ENCODE measurements at regions not wholly inside any gene's neighbourhood (a gene's known extent, or its start where the extent isn't known, plus 50 kb on each side); places are given as distances from the start of the nearest gene placed in this dataset.
"Not testable (repeated sequence)": the region's sequence is repeated elsewhere in the genome, so short reads cannot be mapped to it uniquely, and the experiment has no call there.

DNA sequence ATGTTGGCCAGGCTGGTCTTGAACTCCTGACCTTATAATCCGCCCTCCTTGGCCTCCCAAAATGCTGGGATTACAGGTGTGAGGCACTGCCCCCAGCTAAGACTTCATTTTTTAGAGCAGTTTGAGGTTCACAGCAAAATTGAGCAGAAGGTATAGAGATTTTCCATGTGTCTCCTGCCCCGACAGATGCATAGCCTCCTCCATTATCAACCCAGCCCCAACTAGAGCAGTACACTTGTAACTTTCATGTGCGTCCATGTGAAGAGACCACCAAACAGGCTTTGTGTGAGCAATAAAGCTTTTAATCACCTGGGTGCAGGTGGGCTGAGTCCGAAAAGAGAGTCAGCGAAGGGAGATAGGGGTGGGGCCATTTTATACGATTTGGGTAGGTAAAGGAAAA, 179.1 kb downstream of the CD83 start:
- DNase-seq = not testable (repeated sequence)

DNA sequence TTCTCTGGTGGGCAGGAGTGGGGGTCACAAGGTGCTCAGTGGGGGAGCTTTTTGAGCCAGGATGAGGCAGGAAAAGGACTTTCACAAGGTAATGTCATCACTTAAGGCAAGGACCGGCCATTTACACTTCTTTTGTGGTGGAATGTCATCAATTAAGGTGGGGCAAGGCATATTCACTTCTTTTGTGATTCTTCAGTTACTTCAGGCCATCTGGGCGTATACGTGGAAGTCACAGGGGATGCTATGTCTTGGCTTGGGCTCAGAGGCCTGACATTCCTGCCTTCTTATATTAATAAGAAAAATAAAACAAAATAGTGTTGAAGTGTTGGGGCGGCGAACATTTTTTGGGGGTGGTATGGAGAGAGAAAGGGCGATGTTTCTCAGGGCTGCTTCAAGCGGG, 179.5 kb downstream of the CD83 start:
- DNase-seq = not testable (repeated sequence)

GRCh38 chr6:14300189-14300588, 182.6 kb downstream of the CD83 start:
- not testable (repeated sequence) for DNase-seq

DNA sequence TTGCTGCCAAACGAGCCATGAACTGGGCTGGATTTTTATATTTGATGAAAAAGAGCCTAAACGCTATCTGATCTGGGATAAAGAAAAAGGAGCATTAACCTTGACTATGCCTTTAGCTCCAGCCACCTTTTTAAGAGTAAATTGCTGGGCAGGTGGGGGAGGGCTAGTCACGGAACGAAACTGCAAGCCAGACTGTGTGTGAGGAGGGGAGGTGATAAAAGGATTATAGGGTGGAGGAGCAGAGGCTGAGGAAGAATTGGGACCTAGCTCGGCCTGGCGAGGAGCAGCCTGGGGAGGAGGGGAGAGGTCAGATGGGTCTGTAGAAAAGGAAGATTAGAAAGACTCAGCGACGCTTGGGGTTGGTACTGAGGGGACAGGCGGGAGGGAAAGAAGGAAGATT, 183.1 kb downstream of the CD83 start:
- DNase-seq = not testable (repeated sequence)

DNA sequence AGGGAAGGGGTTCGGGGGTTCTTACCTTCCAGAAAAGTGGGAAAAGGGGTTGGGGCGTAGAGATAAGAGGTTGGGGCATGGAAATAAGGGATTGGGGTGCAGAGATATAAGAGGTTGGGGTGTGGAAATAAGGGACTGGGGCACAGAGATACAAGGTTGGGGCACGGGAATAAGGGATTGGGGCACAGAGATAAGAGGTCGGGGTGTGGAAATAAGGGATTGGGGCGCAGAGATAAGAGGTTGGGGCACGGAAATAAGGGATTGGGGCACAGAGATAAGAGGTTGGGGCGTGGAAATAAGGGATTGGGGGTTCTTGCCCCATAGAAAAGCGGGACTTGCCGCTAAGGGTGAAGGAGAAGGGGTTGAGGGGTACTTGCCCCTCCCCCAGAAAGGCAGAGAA, 183.9 kb downstream of the CD83 start:
- not testable (repeated sequence) for DNase-seq

GRCh38 chr6:14305131-14305530, 187.6 kb downstream of the CD83 start:
- no peak for DNase-seq

DNA sequence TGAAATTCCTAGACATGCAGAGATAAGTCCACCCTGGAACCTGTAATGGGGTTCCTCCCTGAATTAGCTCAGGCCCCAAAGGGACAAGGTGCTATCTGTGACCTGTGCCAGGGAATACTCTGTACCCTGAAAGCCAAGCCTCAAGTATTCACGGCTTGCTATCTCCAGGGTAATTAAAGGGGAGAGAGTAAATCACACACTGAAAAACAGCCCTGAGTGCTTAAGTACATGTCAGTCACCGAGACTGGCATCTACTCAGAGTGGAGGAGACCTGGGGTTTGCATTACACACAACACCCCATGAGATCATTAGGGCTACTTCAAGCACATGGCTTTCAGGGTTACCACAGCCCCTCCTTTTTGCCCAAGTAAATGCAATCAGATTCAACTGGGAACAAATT, 188.1 kb downstream of the CD83 start:
- DNase-seq = no peak

- DNase-seq = no peak
Measured at GRCh38 chr6:14306151-14306906, 188.8 kb downstream of the CD83 start.

- DNase-seq = no peak
Measured at GRCh38 chr6:14309516-14309915, 191.9 kb downstream of the CD83 start.

GRCh38 chr6:14309951-14310445, 192.4 kb downstream of the CD83 start:
- DNase-seq = no peak

DNA sequence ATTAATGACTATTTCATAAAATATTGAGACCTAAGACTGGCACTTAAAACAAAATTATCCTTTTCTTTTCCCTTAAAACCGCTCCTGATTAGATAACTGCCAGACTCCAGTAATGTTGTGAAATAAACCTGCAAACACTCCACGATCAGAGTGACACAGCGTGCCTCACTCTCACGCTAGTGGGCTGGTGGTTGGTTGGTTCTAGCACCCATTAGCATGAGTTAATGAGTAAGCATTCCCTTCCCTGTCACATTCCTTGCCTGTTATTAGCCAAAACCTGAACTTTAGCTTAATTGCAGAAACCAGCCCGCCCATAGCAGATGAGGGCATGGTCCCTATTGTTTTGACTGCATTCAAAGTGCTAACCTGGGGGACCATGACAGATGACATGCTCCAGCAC, 193.4 kb downstream of the CD83 start:
- no peak for DNase-seq

DNA sequence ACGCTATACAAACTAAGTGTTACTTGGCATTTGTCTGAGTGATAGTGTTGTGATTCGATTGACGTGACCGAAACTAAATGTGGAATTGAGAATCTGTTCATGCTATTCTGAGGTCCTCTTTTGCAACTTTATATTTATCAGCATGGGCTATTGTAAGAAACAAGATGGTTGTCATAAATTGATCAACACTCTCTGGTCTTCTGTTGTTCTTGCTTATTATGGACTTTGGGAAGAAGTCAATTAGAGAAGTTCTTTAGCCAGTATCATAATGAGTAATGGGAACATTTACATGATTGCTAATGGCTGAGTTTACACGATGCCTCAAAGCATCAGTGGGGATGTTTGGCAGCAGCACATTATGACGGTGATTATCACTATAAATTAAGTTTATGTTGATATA, 195.0 kb downstream of the CD83 start:
- DNase-seq = no peak

DNA sequence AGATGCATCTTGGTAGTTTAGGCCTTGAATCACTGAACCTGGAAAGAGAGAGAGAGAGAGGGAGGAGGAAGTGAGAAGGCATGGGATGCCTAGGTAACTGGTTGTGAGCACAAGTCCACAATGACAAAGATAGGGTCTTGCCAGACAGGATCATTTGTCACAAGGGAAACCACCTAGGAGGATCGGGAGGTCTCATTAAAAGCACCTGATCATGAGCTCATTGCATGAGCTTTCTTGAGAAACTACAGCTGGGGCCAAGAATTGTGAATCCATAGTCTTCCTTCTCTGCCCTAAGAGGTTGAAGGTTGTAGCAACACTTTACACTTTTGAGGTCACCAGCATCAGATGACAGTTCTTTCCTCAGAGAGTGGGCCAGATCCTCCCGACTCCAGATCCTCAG, 195.7 kb downstream of the CD83 start:
- DNase-seq = no peak

DNA sequence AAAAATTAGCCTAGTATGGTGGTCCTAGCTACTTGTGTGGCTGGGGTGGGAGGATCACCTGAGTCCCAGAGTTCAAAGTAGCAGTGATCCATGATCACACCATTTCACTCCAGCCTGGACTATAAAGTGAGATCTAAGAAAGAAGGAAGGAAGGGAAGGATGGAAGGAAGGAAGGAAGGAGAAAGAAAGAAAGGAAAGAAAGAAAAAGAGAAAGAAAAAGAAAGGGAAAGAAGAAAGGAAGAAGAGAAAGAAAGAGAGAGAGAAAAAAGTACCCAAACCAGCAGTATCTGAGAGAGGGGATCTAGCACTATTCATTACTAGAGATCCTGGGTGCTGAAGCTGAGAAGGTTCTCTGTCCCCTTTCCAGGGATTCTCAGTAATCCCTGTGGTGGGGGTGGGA, 197.8 kb downstream of the CD83 start:
- no peak for DNase-seq

DNA sequence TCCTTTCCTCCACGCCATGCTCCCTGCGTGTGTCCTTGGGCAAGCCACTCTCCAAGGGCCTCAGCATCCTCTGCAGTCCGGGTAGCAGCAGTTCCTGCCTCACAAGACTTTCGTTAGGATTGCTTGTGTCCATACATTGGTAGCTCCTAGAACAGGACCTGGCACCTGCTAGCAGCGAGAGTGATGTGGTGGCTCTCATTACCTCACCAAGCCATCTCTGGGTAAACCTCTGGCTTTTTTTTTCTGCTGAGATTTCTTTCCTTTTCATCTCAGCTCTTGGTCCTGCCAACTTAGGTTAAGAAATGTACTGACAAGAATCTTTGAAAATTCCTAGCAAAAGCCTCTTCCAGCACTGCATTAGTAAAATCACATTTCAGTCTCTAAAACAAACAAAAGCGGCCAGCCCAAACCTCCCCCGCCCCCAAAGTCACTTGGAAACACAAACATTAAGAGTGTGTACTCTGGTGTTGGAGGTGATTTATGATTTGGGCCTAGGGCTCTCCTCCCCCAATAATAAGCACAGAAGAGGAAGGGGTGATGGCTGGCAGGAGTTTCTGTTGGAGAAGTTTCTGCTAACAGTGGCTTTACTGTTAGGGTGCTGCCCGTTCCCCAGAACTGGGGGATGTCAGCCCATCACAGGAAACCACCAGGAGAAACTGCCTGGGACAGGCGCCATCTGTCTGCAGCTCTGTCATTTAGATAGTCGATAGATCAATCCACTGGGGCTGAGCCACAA, 199.2 kb downstream of the CD83 start:
- DNase-seq = peak; percentile 35

DNA sequence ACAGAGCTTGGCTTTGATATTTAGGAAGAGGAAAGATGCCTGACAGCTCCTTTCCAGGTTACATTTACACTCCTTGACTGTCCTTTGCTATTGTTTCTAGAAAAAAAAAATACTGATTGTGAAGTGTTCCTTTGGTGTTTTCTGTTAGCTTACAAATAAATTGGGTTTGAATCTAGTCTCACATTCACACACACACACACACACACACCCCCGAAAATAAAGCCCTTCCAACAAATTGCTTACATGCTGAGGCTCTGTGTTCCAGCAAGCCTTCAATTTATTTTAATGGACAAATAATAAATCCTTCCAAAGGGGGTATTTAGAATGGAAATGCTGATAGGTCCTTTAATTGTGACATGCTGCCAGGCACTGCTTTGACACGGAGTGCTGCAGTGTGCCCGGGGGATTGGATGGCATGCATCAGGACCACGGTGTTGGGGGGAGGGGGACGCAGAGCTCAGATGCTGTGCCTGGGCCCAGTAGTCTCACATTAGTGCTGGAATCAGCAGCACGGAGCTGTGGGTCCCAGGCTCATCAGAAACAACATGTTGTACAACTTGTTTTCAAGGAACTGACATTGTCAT, 199.9 kb downstream of the CD83 start:
- no peak for DNase-seq

DNA sequence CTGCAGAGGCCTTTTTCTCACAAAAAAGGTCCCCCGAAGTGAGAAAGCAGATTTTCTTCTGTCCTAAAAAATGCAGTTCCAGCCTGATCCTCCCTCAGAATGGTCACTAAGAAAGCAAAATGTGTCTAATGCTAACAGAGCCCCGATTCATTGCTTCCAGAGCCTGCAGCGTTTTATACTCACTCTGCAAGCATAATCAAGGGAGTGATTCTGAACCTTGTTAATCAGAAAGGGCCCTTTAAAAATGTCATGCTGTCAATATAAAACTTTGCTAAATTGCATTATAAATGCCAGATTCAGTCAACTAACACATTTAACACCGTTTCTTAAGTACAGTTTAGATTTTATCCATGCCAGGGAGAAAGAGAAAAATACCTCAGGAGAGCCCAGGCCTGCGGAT, 202.8 kb downstream of the CD83 start:
- DNase-seq = no peak

DNA sequence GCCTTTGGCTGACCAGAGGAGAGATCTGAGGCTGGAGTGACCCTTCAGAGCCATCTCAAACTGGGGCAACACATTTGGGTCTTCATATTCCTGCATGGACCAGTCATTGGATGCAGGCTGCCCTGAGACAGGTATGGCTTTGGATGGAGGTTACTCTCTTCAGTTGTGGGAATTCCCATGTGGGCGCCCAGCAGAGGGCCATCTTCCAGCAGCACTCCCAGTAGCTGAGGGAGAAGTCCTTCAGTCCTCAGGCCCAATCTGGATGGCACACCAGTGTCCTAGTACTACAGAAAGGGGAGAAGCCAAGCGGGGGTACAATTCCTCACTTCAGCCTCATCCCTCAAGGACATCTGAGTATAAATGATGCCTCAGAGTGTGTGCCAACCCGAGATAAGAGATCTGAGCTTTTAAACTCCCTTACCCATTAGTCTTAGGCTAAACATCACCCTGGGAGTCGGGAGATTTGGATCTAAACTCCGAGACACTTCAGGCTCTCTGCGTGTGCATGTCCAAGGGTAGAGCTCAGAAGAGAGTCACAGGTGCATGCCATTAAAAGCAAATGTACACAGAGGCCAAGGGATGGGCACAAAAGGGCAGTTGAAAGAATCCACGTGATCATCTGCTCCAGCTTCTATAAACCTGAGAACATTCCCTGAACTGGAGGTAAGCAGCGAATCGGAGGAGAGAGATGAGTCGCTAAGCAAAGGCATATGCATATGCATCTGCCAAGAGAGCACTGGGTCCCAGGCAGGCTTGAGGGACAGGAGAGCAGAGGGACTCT, 204.6 kb downstream of the CD83 start:
- no peak for DNase-seq

DNA sequence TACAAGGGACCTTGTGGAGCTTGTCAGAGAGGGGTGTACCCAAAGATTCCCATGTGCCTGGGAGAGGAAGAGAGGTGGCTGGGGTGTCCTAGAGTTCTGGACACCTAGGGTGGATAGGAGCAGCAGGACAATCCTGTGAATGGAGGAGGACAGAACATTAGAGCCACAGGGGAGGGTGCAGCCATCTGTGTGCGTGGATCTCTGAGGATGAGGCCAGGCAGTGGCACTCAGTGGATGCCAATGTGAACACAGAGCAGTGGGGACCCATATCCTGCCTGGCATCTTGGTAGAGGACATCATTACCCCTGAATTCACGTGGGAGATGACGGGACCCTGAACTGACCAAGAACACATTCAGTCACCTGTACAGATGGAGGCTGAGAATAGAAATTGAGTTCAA, 205.3 kb downstream of the CD83 start:
- no peak for DNase-seq

DNA sequence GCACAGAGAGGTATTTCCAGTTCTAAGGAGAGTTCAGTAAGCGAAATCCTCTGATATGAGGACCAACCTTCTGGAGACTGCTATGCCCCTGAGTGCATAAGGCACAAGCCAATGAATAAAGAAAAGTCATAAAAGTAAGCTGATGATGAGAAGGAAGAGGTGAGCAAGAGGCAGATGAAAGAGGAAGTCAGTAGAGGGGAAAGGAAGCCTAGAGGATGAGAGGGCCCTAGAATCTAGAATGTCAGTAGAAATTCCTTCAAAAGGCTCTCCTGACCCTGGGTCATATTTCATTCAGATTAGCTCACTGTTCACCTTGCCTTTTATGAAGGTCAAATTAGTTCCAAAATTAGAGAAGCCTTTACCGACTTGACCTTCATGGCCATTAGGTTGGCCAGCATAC, 209.2 kb downstream of the CD83 start:
- no peak for DNase-seq

DNA sequence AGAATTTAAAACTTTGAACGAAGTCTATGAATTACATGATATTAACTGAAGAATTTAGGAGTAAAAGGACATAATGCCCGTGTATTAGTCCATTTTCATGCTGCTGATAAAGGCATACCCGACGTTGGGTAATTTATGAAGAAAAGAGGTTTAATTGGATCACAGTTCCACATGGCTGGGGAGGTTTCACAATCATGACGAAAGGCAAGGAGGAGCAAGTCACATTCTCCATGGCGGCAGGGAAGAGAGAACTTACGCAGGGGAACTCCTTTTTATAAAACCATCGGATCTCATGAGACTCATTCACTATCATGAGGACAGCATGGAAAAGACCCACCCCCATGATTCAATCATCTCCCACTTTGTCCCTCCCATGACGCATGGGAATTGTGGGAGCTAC, 210.6 kb downstream of the CD83 start:
- DNase-seq = no peak

- no peak for DNase-seq
Measured at GRCh38 chr6:14333556-14334305, 216.2 kb downstream of the CD83 start.
